GM12892 (cell line): ENCODE measurements at regions not wholly inside any gene's neighbourhood (a gene's known extent, or its start where the extent isn't known, plus 50 kb on each side); places are given as distances from the start of the nearest gene placed in this dataset.

Experiments
- DNase-seq: peaks from one replicate; pipeline ENCODE4 v3.0.0; 2011; ENCODE audit not compliant: insufficient read length
- FAIRE-seq: peaks from 2 replicates; lab custom pipeline; 2011; peaks lifted over from hg19 to GRCh38; lab: Jason Lieb, UNC
- POLR2A ChIP-seq: IDR thresholded peaks from 2 replicates; pipeline ENCODE4 v1.6.1; 2011; ENCODE audit warnings: low read depth, low read length, control low read depth
- POLR2AphosphoS5 ChIP-seq: IDR thresholded peaks from 2 replicates; pipeline ENCODE4 v1.6.1; 2011; ENCODE audit warnings: low read depth, low read length, control low read depth
- TAF1 ChIP-seq: IDR thresholded peaks from 2 replicates; pipeline ENCODE4 v1.6.1; 2011; ENCODE audit warnings: low read depth, mild to moderate bottlenecking, control low read depth, low read length, borderline replicate concordance

- FAIRE-seq, result no peak
Observed at GRCh38 chr2:38440655-38441054, 63.6 kb upstream of the ATL2 start.

GRCh38 chr2:38439863-38440262 is 62.8 kb upstream of the ATL2 start:
- DNase-seq (no peak), FAIRE-seq (no peak)
- TF ChIP-seq POLR2A, result no peak
- TF ChIP-seq TAF1, result no peak
- TF ChIP-seq POLR2AphosphoS5, result no peak

More at GRCh38 chr2:38440655-38441054, 63.6 kb upstream of the ATL2 start:
- no peak for DNase-seq
- no peak for TF ChIP-seq POLR2AphosphoS5
- no peak for TF ChIP-seq POLR2A
- TF ChIP-seq TAF1, result no peak

GRCh38 chr2:38438883-38439612 is 62.0 kb upstream of the ATL2 start:
- DNase-seq (peak; percentile 22), FAIRE-seq (peak; percentile 75)
- TF ChIP-seq TAF1 (no peak), POLR2AphosphoS5 (no peak), POLR2A (0 out of 2 replicates have a peak, but pooled peaks have one; percentile 11)

DNA sequence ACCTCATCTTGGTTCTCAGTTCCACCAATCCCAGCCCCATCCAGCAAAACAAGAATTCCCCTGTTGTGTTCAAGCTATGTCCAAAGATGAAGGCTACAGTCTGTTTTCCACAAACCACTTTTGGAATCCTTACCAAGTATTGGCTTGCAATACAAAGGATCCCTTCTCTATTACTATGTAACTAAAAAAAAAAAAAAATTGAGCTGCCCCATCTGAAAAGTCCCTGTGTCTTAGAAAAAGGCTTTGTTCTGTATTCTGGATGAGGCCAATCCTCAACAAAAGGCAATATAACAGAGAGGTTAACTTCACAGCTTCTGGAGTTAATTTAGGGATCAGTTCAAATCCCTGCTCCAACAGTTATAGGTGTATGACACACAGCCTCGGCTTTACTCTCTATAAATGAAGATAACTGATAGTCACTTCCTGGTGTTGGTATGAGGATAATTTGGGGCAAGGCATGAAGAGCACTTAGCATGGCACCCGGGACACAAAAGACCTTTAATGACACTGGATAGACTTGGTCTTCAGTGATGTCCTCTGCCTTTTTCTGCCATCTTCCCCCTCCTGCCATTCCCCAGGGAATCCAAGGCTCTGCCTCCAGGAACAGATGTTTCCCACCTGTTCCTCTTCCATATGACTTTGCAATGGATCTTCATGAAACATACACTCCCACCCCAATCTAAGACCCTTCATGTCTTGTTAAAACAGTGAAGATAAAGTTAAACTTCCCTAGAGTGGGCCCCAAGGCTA is 61.2 kb upstream of the ATL2 start:
- DNase-seq (no peak), FAIRE-seq (no peak)
- TF ChIP-seq POLR2A (no peak), POLR2AphosphoS5 (no peak), TAF1 (no peak)

- no peak for TF ChIP-seq TAF1
- no peak for TF ChIP-seq POLR2A
- no peak for TF ChIP-seq POLR2AphosphoS5
- DNase-seq (no peak), FAIRE-seq (no peak)
Observed at GRCh38 chr2:38436227-38436664, 59.2 kb upstream of the ATL2 start.

DNA sequence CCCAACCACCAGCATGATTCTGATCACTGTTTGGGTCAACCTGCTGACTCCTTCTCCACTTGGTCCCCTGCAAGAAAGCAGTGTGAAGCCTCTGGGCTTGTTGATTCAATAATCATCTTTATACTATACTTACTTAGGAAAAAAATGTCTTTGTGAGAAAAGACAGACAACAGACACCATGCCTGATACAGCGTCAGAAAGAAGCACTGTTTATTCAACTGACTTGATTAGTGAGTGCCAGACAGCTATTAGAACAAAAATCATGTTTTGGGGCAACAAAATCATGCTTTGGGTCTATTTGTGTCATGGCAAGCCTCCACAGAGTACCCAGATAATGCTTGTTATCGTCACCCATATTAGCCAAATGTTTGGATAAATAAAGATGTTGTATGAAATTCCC is 58.7 kb upstream of the ATL2 start:
- DNase-seq (no peak), FAIRE-seq (no peak)
- TF ChIP-seq TAF1 (no peak), POLR2AphosphoS5 (no peak), POLR2A (no peak)

- no peak for FAIRE-seq
- no peak for DNase-seq
- TF ChIP-seq TAF1, result no peak
- no peak for TF ChIP-seq POLR2A
- no peak for TF ChIP-seq POLR2AphosphoS5
Observed at GRCh38 chr2:38434595-38434994, 57.5 kb upstream of the ATL2 start.

DNA sequence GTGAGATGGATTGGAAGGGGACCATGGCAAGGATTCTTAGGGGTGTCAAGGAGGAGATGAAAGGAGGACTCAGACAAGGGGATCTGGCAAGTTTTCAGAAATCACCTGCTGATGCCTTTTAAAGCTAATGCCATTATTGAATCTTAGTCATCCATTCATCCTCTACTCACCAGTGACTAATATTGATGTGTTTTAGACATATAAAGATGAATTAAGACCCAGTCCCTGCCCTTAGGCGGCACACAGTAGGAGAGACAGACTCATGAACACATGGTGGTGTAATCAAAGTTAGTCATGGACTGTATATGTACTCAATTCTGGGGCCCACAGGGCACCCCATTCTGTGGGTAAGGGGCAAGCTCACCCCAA is 56.5 kb upstream of the ATL2 start:
- DNase-seq (no peak), FAIRE-seq (no peak)
- TF ChIP-seq POLR2A, result no peak
- TF ChIP-seq POLR2AphosphoS5, result no peak

- FAIRE-seq, result no peak
- TF ChIP-seq POLR2A, result no peak
- no peak for TF ChIP-seq POLR2AphosphoS5
- no peak for TF ChIP-seq TAF1
- no peak for DNase-seq
Observed at GRCh38 chr2:38432820-38433606, 55.9 kb upstream of the ATL2 start.

GRCh38 chr2:38430597-38431207 is 53.6 kb upstream of the ATL2 start:
- DNase-seq (no peak), FAIRE-seq (no peak)
- TF ChIP-seq POLR2AphosphoS5, result no peak
- TF ChIP-seq TAF1, result no peak
- TF ChIP-seq POLR2A, result no peak

GRCh38 chr2:38430196-38430595 is 53.1 kb upstream of the ATL2 start:
- TF ChIP-seq POLR2AphosphoS5 (no peak), TAF1 (no peak), POLR2A (no peak)
- FAIRE-seq, result no peak
- no peak for DNase-seq

DNA sequence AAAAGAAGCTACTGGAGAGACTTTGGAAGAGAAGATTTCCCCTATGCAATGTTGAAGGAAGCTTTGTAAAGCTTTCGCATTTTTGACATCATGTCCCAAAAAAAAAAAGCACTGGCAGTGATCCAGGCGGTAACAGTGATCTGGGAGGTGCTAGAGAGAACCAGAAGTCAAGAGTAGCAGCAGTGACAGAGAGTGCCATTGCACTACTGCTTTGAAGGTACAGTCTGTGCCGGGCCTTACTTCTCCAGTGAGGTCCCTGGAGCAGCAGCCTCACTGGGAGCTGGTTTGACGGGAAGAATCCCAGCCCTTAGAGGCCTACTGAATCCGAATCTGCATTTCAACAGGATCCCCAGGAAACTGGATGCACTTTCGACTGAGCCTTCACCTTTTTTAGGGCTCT is 50.9 kb upstream of the ATL2 start:
- DNase-seq (no peak), FAIRE-seq (no peak)
- TF ChIP-seq POLR2AphosphoS5 (no peak), POLR2A (no peak)

GRCh38 chr2:38427054-38427453 is 50.0 kb upstream of the ATL2 start:
- no peak for DNase-seq
- FAIRE-seq, result no peak
- TF ChIP-seq TAF1 (no peak), POLR2AphosphoS5 (no peak), POLR2A (no peak)
